HL-60 (cell line): ENCODE measurements at regions not wholly inside any gene's neighbourhood (a gene's known extent, or its start where the extent isn't known, plus 50 kb on each side); places are given as distances from the start of the nearest gene placed in this dataset.

Source experiments
- DNase-seq, 2 experiments: peaks; one replicate each; pipeline ENCODE4 v3.0.0-alpha.2; 2010 to 2020; ENCODE audit warnings: low read depth in 1 of 2, low spot score in 1 of 2
- H3K27ac ChIP-seq: fragments of 250-450 bp; sonication (Bioruptor Pico); replicated peaks from 2 replicates; pipeline ENCODE4 v1.5.1; 2020; ENCODE audit warnings: mild to moderate bottlenecking, moderate library complexity
- H3K27me3 ChIP-seq: fragments of 250-450 bp; sonication (Bioruptor Pico); 2 replicates; pipeline ENCODE4 v1.5.1; 2021; ENCODE audit warnings: mild to moderate bottlenecking, moderate library complexity; ENCODE audit not compliant: insufficient read depth, poor library complexity, severe bottlenecking
- H3K4me3 ChIP-seq: replicated peaks from 2 replicates; pipeline ENCODE4 v1.5.1; 2011; ENCODE audit warnings: mild to moderate bottlenecking, control low read depth, low read length; ENCODE audit not compliant: insufficient read depth
- GABPA ChIP-seq: IDR thresholded peaks from 2 replicates; pipeline ENCODE4 v1.6.1; 2012; ENCODE audit warnings: low read depth
- POLR2AphosphoS5 ChIP-seq: IDR thresholded peaks from 2 replicates; pipeline ENCODE4 v1.6.1; 2012; ENCODE audit warnings: low read depth
- SPI1 ChIP-seq: IDR thresholded peaks from 2 replicates; pipeline ENCODE4 v1.6.1; 2012; ENCODE audit warnings: low read depth, mild to moderate bottlenecking, borderline replicate concordance
- TF ChIP-seq, protein P1 (sequence below): IDR thresholded peaks from 2 replicates; pipeline ENCODE4 v1.6.1; 2012; ENCODE audit warnings: low read depth; ENCODE audit not compliant: insufficient replicate concordance
- TF ChIP-seq, protein P2 (sequence below): IDR thresholded peaks from one replicate; pipeline ENCODE4 v1.5.1; 2011; ENCODE audit warnings: low read length, control low read depth, inconsistent platforms; ENCODE audit not compliant: insufficient read depth

DNA sequence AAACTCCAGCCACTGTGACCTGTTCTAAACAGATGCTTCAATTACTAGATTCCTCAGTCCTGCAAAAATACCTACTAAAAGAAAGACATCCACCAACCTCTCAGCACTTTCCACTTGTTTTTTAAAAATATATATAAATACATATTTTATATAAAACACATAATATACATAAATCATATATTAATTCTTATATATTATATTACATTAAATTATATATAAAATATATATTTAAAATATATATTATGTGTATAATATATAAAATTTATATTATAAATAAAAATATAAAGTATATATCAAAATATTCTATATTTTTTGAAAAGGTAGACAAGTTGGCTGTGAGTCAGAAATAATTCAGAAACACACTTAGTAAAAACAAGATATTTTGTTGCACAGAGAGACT is 2371.8 kb upstream of the ACO1 start:
- H3K4me3 ChIP-seq = no peak overlapping the region
- no peaks in the 10 kb centered on the region for H3K27me3 ChIP-seq
- H3K27ac ChIP-seq = no peak overlapping the region
- no peak for DNase-seq
- TF ChIP-seq SPI1 = no peak
- TF ChIP-seq POLR2AphosphoS5 = no peak
- no peak for TF ChIP-seq GABPA
- TF ChIP-seq, protein P1, sequence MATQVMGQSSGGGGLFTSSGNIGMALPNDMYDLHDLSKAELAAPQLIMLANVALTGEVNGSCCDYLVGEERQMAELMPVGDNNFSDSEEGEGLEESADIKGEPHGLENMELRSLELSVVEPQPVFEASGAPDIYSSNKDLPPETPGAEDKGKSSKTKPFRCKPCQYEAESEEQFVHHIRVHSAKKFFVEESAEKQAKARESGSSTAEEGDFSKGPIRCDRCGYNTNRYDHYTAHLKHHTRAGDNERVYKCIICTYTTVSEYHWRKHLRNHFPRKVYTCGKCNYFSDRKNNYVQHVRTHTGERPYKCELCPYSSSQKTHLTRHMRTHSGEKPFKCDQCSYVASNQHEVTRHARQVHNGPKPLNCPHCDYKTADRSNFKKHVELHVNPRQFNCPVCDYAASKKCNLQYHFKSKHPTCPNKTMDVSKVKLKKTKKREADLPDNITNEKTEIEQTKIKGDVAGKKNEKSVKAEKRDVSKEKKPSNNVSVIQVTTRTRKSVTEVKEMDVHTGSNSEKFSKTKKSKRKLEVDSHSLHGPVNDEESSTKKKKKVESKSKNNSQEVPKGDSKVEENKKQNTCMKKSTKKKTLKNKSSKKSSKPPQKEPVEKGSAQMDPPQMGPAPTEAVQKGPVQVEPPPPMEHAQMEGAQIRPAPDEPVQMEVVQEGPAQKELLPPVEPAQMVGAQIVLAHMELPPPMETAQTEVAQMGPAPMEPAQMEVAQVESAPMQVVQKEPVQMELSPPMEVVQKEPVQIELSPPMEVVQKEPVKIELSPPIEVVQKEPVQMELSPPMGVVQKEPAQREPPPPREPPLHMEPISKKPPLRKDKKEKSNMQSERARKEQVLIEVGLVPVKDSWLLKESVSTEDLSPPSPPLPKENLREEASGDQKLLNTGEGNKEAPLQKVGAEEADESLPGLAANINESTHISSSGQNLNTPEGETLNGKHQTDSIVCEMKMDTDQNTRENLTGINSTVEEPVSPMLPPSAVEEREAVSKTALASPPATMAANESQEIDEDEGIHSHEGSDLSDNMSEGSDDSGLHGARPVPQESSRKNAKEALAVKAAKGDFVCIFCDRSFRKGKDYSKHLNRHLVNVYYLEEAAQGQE = no peak
- TF ChIP-seq, protein P2, sequence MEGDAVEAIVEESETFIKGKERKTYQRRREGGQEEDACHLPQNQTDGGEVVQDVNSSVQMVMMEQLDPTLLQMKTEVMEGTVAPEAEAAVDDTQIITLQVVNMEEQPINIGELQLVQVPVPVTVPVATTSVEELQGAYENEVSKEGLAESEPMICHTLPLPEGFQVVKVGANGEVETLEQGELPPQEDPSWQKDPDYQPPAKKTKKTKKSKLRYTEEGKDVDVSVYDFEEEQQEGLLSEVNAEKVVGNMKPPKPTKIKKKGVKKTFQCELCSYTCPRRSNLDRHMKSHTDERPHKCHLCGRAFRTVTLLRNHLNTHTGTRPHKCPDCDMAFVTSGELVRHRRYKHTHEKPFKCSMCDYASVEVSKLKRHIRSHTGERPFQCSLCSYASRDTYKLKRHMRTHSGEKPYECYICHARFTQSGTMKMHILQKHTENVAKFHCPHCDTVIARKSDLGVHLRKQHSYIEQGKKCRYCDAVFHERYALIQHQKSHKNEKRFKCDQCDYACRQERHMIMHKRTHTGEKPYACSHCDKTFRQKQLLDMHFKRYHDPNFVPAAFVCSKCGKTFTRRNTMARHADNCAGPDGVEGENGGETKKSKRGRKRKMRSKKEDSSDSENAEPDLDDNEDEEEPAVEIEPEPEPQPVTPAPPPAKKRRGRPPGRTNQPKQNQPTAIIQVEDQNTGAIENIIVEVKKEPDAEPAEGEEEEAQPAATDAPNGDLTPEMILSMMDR = no peak

DNA sequence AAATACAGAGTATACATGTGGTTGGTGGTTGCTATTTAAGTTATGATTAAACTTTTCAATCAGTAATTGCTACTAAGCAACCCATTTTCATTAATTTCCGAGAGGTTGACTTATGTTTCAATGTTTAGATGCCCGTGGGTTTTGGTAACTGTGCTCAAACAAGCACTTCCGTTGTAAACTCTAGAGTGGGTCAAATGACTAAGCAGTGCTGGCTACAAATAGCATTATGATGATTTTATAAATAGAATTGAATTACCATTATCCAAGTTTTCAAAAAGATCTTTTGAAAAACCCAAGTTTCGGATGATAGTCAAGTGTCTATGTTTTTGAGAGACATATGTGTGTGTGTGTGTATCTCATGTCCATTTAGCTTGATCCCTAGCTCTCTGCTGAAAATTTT is 2369.4 kb upstream of the ACO1 start:
- TF ChIP-seq, protein P2 = no peak
- TF ChIP-seq SPI1 (no peak), POLR2AphosphoS5 (no peak), GABPA (no peak)
- TF ChIP-seq, protein P1 = no peak

DNA sequence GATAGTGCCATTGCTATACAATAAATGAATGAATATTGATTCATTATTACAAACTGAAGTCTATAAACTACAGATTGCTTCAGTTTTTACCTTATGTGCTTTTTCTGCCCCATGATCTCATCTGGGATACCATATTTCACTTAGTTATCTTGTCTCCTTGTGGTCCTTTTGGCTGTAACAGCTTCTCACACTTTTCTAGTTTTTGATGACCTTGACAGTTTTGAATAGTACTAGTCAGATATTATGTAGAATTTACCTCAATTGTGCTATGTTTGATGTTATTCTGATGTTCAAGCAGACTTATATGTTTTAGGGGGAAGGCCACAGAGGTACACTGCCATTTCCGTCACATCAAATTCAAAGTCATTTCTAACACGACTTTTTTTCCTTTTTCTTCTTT is 2364.3 kb upstream of the ACO1 start:
- no peaks in the 10 kb centered on the region for H3K27me3 ChIP-seq
- no peak overlapping the region for H3K27ac ChIP-seq
- DNase-seq = no peak
- no peak for TF ChIP-seq SPI1
- TF ChIP-seq POLR2AphosphoS5 = no peak
- no peak for TF ChIP-seq GABPA
- TF ChIP-seq, protein P2 = no peak
- TF ChIP-seq, protein P1 = no peak
- no peak overlapping the region for H3K4me3 ChIP-seq

More for the DNA sequence above, 2369.4 kb upstream of the ACO1 start:
- no peak for DNase-seq
- Histone ChIP-seq H3K27ac (no peak overlapping the region), H3K27me3 (no peaks in the 10 kb centered on the region), H3K4me3 (no peak overlapping the region)
